Astrocyte (in vitro differentiated cells and primary cell): ENCODE measurements at regions not wholly inside any gene's neighbourhood (a gene's known extent, or its start where the extent isn't known, plus 50 kb on each side); places are given as distances from the start of the nearest gene placed in this dataset.

Experiments
- DNase-seq: peaks from one replicate; pipeline ENCODE4 v3.0.0-alpha.2; 2010; ENCODE audit warnings: low read depth
- FAIRE-seq: peaks from 2 replicates; lab custom pipeline; 2011; peaks lifted over from hg19 to GRCh38; lab: Jason Lieb, UNC
- H2AFZ ChIP-seq: 2 replicates; pipeline ENCODE4 v1.6.0; 2012; ENCODE audit warnings: low read depth, low read length, inconsistent platforms
- H3K27ac ChIP-seq: 2 replicates; pipeline ENCODE4 v1.5.1; 2011; ENCODE audit warnings: low read depth, low read length, inconsistent platforms
- H3K27me3 ChIP-seq: 2 replicates; pipeline ENCODE4 v1.6.0; 2011; ENCODE audit warnings: low read length, inconsistent platforms; ENCODE audit not compliant: insufficient read depth
- H3K36me3 ChIP-seq: 2 replicates; pipeline ENCODE4 v1.5.1; 2011; ENCODE audit warnings: low read length, inconsistent platforms; ENCODE audit not compliant: insufficient read depth
- H3K4me1 ChIP-seq: 2 replicates; pipeline ENCODE4 v1.5.1; 2011; ENCODE audit warnings: low read length, inconsistent platforms; ENCODE audit not compliant: insufficient read depth
- H3K4me2 ChIP-seq: 2 replicates; pipeline ENCODE4 v1.6.0; 2012; ENCODE audit warnings: low read length, inconsistent platforms
- H3K4me3 ChIP-seq: 2 replicates; pipeline ENCODE4 v1.5.1; 2011; ENCODE audit warnings: low read depth, mild to moderate bottlenecking, low read length, inconsistent platforms; ENCODE audit not compliant: insufficient read depth
- H3K79me2 ChIP-seq: 2 replicates; pipeline ENCODE4 v1.6.0; 2012; ENCODE audit warnings: mild to moderate bottlenecking, low read length, inconsistent platforms; ENCODE audit not compliant: insufficient read depth
- H3K9ac ChIP-seq: 2 replicates; pipeline ENCODE4 v1.6.0; 2012; ENCODE audit warnings: mild to moderate bottlenecking, low read length, inconsistent platforms
- H3K9me3 ChIP-seq: 2 replicates; pipeline ENCODE4 v1.5.1; 2012; ENCODE audit warnings: low read depth, mild to moderate bottlenecking, low read length, inconsistent platforms; ENCODE audit not compliant: insufficient read depth
- H4K20me1 ChIP-seq: 2 replicates; pipeline ENCODE4 v1.6.0; 2012; ENCODE audit warnings: low read length, inconsistent platforms; ENCODE audit not compliant: insufficient read depth
- H3K27ac Mint-ChIP-seq: one replicate; pipeline ENCODE4 v1.8.0; 2021; ENCODE audit warnings: mild to moderate bottlenecking, mixed read lengths; ENCODE audit not compliant: unreplicated experiment
- H3K27me3 Mint-ChIP-seq: one replicate; pipeline ENCODE4 v1.8.0; 2021; ENCODE audit warnings: low read depth, mixed read lengths; ENCODE audit not compliant: unreplicated experiment
- H3K36me3 Mint-ChIP-seq: one replicate; pipeline ENCODE4 v1.8.0; 2021; ENCODE audit warnings: low read depth, mixed read lengths; ENCODE audit not compliant: unreplicated experiment
- H3K4me1 Mint-ChIP-seq: one replicate; pipeline ENCODE4 v1.8.0; 2021; ENCODE audit warnings: low read depth, mixed read lengths; ENCODE audit not compliant: unreplicated experiment
- H3K4me3 Mint-ChIP-seq: one replicate; pipeline ENCODE4 v1.8.0; 2021; ENCODE audit warnings: mild to moderate bottlenecking, moderate library complexity, mixed read lengths; ENCODE audit not compliant: unreplicated experiment
- H3K9me3 Mint-ChIP-seq: one replicate; pipeline ENCODE4 v1.8.0; 2021; ENCODE audit warnings: mild to moderate bottlenecking, mixed read lengths; ENCODE audit not compliant: unreplicated experiment
- EZH2 ChIP-seq: IDR thresholded peaks from 2 replicates; pipeline ENCODE4 v1.6.1; 2012; ENCODE audit warnings: mild to moderate bottlenecking, low read length, inconsistent platforms; ENCODE audit not compliant: insufficient read depth
- TF ChIP-seq, protein P1 (sequence below): IDR thresholded peaks from 2 replicates; pipeline ENCODE4 v1.5.1; 2011; ENCODE audit warnings: low read depth, mild to moderate bottlenecking, inconsistent platforms, low read length, moderate library complexity; ENCODE audit not compliant: insufficient read depth

DNA sequence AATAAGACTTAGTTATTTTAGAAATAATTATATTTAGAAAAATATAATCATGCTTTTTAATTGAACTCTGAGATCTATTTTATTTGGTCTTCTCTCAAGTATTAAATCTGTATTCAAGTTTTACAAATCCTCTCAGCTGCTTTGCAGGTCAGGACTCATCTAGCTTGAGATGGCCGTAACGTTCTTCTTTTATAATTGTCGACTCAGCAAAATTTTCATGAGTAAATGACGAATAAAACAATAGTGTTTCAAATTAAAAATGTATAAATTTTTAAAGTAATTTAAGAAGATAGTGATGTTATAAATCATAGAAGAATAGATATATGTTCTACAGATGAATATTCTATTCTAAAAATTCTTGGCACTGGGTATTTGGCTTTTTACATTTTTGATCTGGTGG lies 957.1 kb upstream of the EYS start:
- Histone ChIP-seq H2AFZ (no peak overlapping the region), H3K27me3 (no peaks in the 10 kb centered on the region), H3K27ac (no peak overlapping the region), H3K36me3 (no peaks in the 10 kb centered on the region), H3K9ac (no peak overlapping the region), H3K4me1 (no peaks in the 10 kb centered on the region), H4K20me1 (no peaks in the 10 kb centered on the region), H3K79me2 (no peaks in the 10 kb centered on the region), H3K4me3 (no peak overlapping the region), H3K9me3 (no peaks in the 10 kb centered on the region), H3K4me2 (no peak overlapping the region)
- FAIRE-seq (no peak), DNase-seq (no peak)
- Mint-ChIP-seq H3K27ac (no peak overlapping the region), H3K9me3 (no peaks in the 10 kb centered on the region), H3K36me3 (no peaks in the 10 kb centered on the region), H3K27me3 (no peaks in the 10 kb centered on the region), H3K4me3 (no peak overlapping the region), H3K4me1 (peaks cover 9% of the 10 kb centered on the region)
- TF ChIP-seq, protein P1, sequence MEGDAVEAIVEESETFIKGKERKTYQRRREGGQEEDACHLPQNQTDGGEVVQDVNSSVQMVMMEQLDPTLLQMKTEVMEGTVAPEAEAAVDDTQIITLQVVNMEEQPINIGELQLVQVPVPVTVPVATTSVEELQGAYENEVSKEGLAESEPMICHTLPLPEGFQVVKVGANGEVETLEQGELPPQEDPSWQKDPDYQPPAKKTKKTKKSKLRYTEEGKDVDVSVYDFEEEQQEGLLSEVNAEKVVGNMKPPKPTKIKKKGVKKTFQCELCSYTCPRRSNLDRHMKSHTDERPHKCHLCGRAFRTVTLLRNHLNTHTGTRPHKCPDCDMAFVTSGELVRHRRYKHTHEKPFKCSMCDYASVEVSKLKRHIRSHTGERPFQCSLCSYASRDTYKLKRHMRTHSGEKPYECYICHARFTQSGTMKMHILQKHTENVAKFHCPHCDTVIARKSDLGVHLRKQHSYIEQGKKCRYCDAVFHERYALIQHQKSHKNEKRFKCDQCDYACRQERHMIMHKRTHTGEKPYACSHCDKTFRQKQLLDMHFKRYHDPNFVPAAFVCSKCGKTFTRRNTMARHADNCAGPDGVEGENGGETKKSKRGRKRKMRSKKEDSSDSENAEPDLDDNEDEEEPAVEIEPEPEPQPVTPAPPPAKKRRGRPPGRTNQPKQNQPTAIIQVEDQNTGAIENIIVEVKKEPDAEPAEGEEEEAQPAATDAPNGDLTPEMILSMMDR: no peak
- no peak for TF ChIP-seq EZH2

DNA sequence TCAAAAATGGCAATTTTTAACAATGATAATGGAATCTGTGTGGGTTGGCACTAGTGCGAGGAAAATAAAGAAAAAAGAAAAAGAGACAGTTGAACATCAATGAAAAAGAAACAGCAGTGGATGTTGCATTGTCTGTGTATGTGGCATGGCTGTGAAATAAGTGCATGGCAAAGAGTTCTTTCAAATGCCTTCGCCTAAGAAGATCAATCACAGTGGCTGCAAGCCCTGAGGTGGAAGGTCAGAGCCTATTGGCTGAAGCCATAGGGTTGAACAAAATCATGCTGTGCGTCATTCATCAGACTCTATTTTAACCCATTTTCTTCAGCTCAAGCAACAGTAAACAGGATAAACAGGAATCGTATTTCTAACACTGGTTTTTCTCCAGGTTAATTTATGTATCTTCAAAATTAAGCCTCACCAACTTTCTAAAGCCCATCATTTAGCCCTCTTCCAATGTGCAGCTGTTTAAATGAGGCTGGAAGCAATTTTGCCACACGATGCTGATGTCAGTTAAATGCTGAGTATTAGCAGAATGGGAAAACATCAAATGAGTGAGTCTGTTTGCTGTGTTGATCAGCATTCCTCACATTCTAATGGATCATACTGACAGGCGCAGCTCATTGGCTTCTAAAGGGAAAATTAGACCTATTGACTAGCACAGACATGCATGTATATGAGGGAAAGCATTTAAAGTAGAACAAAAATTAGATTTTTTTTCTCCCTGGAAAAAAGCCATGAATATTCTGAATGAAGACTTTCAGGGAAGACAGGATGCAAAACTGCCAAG lies 955.9 kb upstream of the EYS start:
- no peaks in the 10 kb centered on the region for H3K36me3 ChIP-seq
- H3K4me3 ChIP-seq: no peak overlapping the region
- H3K9me3 ChIP-seq: no peaks in the 10 kb centered on the region
- no peak overlapping the region for H3K27ac ChIP-seq
- TF ChIP-seq, protein P1: no peak
- TF ChIP-seq EZH2: no peak
- H3K9ac ChIP-seq: no peak overlapping the region
- FAIRE-seq (no peak), DNase-seq (no peak)
- Mint-ChIP-seq H3K4me3 (no peak overlapping the region), H3K4me1 (peaks cover 4% of the 10 kb centered on the region), H3K27me3 (no peaks in the 10 kb centered on the region), H3K9me3 (no peaks in the 10 kb centered on the region), H3K36me3 (no peaks in the 10 kb centered on the region), H3K27ac (no peak overlapping the region)
- no peaks in the 10 kb centered on the region for H3K79me2 ChIP-seq
- H2AFZ ChIP-seq: no peak overlapping the region
- H3K27me3 ChIP-seq: no peaks in the 10 kb centered on the region
- H3K4me1 ChIP-seq: no peaks in the 10 kb centered on the region
- no peak overlapping the region for H3K4me2 ChIP-seq
- H4K20me1 ChIP-seq: no peaks in the 10 kb centered on the region

DNA sequence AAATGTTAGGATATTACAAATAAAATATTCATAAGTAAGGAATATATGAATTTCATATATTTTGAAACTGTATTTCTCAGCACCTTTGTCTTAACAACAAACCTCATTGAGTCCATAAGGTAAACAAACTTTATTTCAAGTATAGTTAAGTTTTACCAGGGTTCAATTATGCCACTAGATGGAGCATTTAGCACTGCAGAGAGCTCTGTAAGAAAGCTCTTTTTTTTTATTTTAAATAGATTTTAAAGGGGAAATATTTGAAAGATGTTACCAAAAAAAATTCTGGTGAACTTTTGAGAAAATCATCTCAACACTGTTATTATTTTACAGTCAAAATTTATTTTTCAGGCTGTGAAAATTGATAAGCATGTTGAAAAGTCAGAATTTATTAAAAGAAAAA lies 955.2 kb upstream of the EYS start:
- no peaks in the 10 kb centered on the region for H3K4me1 ChIP-seq
- no peak overlapping the region for H3K4me2 ChIP-seq
- no peak overlapping the region for H3K27ac ChIP-seq
- H4K20me1 ChIP-seq: no peaks in the 10 kb centered on the region
- H3K27me3 ChIP-seq: no peaks in the 10 kb centered on the region
- Mint-ChIP-seq H3K9me3 (peaks cover 1% of the 10 kb centered on the region), H3K4me3 (no peak overlapping the region), H3K27me3 (no peaks in the 10 kb centered on the region), H3K27ac (no peak overlapping the region), H3K4me1 (peaks cover 4% of the 10 kb centered on the region), H3K36me3 (no peaks in the 10 kb centered on the region)
- DNase-seq (peak; percentile 3), FAIRE-seq (no peak)
- H3K9ac ChIP-seq: no peak overlapping the region
- H3K4me3 ChIP-seq: no peak overlapping the region
- H2AFZ ChIP-seq: no peak overlapping the region
- no peaks in the 10 kb centered on the region for H3K79me2 ChIP-seq
- H3K9me3 ChIP-seq: no peaks in the 10 kb centered on the region
- no peaks in the 10 kb centered on the region for H3K36me3 ChIP-seq
- TF ChIP-seq EZH2: no peak
- TF ChIP-seq, protein P1: peak; percentile 49
